HEK293T (cell line): ENCODE measurements at regions not wholly inside any gene's neighbourhood (a gene's known extent, or its start where the extent isn't known, plus 50 kb on each side); places are given as distances from the start of the nearest gene placed in this dataset.

Source experiments
- CTCF ChIA-PET: fragments of 350-600 bp; formaldehyde crosslinking; extraction: SDS; loops from one replicate; lab custom pipeline; 2021; ENCODE audit warnings: antibody characterized with exemption, inconsistent platforms; lab: Yijun Ruan, JAX
- POLR2A ChIA-PET: fragments of 350-600 bp; formaldehyde crosslinking; extraction: SDS; loops from one replicate; lab custom pipeline; 2020; ENCODE audit warnings: antibody characterized with exemption, inconsistent platforms; lab: Yijun Ruan, JAX
- DNase-seq: peaks from one replicate; pipeline ENCODE4 v3.0.0; 2012; ENCODE audit warnings: mixed read lengths; ENCODE audit errors: extremely low spot score
- ARNT ChIP-seq: fragments of 450-650 bp; IDR thresholded peaks from 2 replicates; pipeline ENCODE4 v1.6.1; 2017; ENCODE audit warnings: mild to moderate bottlenecking
- BHLHE40 ChIP-seq: fragments of 450-650 bp; IDR thresholded peaks from 2 replicates; pipeline ENCODE4 v1.6.1; 2016; ENCODE audit warnings: mild to moderate bottlenecking, moderate library complexity, borderline replicate concordance
- CTBP1 ChIP-seq: fragments of 450-650 bp; IDR thresholded peaks from 2 replicates; pipeline ENCODE4 v1.6.1; 2016; ENCODE audit warnings: borderline replicate concordance
- ELF4 ChIP-seq: fragments of 450-650 bp; IDR thresholded peaks from 2 replicates; pipeline ENCODE4 v1.6.1; 2017; ENCODE audit warnings: antibody characterized with exemption
- FOXA1 ChIP-seq: fragments of 450-650 bp; IDR thresholded peaks from 2 replicates; pipeline ENCODE4 v1.6.1; 2016; ENCODE audit warnings: mild to moderate bottlenecking
- FOXK2 ChIP-seq: fragments of 450-650 bp; IDR thresholded peaks from 2 replicates; pipeline ENCODE4 v1.6.1; 2016; ENCODE audit warnings: mild to moderate bottlenecking
- FOXM1 ChIP-seq: fragments of 450-650 bp; IDR thresholded peaks from 2 replicates; pipeline ENCODE4 v1.6.1; 2017; ENCODE audit warnings: mild to moderate bottlenecking, borderline replicate concordance
- HDGF ChIP-seq: fragments of 450-650 bp; IDR thresholded peaks from 2 replicates; pipeline ENCODE4 v1.6.1; 2017; ENCODE audit warnings: antibody characterized with exemption, borderline replicate concordance
- L3MBTL2 ChIP-seq: fragments of 450-650 bp; conservative IDR thresholded peaks from 2 replicates; pipeline ENCODE4 v1.6.1; 2016; ENCODE audit warnings: mild to moderate bottlenecking
- LEF1 ChIP-seq: fragments of 450-650 bp; IDR thresholded peaks from 2 replicates; pipeline ENCODE4 v1.6.1; 2017; ENCODE audit warnings: mild to moderate bottlenecking, borderline replicate concordance
- NFRKB ChIP-seq: fragments of 450-650 bp; IDR thresholded peaks from 2 replicates; pipeline ENCODE4 v1.6.1; 2016; ENCODE audit warnings: mild to moderate bottlenecking, moderate library complexity
- PKNOX1 ChIP-seq: fragments of 450-650 bp; IDR thresholded peaks from 2 replicates; pipeline ENCODE4 v1.6.1; 2016
- SP1 ChIP-seq: fragments of 450-650 bp; IDR thresholded peaks from 2 replicates; pipeline ENCODE4 v1.6.1; 2017
- SUZ12 ChIP-seq: fragments of 450-650 bp; IDR thresholded peaks from 2 replicates; pipeline ENCODE4 v1.6.1; 2016; ENCODE audit warnings: mild to moderate bottlenecking
- TARDBP ChIP-seq: fragments of 450-650 bp; IDR thresholded peaks from 2 replicates; pipeline ENCODE4 v1.6.1; 2016
- ZNF384 ChIP-seq: fragments of 450-650 bp; IDR thresholded peaks from 2 replicates; pipeline ENCODE4 v1.6.1; 2016

- DNase-seq = no peak
- CTCF ChIA-PET = interaction anchor here (0.6 kb wide), 1 partner anchor 9 kb away, joined by 3 read pairs; no protein-coding TSS in a partner anchor
- POLR2A ChIA-PET = no interaction called here
- no peak for TF ChIP-seq HDGF
- TF ChIP-seq SP1 = no peak
- no peak for TF ChIP-seq ELF4
- TF ChIP-seq NFRKB = no peak
- no peak for TF ChIP-seq ARNT
- no peak for TF ChIP-seq ZNF384
- no peak for TF ChIP-seq L3MBTL2
- no peak for TF ChIP-seq FOXK2
- TF ChIP-seq SUZ12 = no peak
Observed at GRCh38 chr7:19262826-19263225, 117.6 kb upstream of the FERD3L start.

DNA sequence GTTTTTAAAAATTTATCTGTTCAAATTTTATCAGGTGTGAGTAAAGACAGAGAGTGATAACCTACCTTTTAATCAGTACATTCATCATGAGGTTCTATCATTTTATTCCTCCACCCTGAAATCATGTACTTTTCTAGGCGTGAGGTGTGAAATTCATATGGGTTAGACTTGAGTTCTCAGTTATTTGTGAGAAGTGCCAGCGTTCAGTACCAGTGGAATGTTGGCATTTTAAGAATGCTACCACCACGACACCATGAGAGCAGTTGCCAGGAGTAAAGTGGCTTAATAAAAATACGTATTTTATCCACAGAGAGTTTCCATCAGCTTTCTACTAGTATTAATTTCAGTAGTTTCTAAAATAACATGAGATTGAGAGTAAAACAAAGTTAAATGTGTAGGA lies 104.1 kb upstream of the FERD3L start:
- CTCF ChIA-PET = no interaction called here
- DNase-seq = no peak

DNA sequence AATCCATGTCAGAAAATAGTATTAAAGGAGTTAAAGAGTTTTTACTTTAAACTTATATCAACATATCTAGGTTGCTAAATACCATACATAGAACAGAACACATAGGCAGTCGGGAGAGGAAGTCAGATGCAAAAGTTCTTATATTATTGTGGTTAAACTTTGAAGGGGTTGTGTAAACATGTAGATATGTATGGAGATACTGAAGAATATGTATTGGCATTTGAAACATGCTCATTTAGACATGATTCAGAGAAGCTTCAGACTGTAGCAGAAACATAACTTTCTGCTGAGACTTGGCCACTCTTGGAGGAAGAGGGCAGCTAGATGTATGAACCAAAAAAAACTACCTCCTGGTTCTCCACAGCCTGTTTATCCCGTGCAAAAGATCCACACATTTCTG lies 103.5 kb upstream of the FERD3L start:
- DNase-seq = no peak
- CTCF ChIA-PET = no interaction called here

More for the DNA sequence above, 104.1 kb upstream of the FERD3L start:
- TF ChIP-seq FOXA1 = no peak
- no peak for TF ChIP-seq PKNOX1
- TF ChIP-seq NFRKB = no peak
- no peak for TF ChIP-seq HDGF
- no peak for TF ChIP-seq SP1
- no peak for TF ChIP-seq ZNF384
- POLR2A ChIA-PET = no interaction called here

DNA sequence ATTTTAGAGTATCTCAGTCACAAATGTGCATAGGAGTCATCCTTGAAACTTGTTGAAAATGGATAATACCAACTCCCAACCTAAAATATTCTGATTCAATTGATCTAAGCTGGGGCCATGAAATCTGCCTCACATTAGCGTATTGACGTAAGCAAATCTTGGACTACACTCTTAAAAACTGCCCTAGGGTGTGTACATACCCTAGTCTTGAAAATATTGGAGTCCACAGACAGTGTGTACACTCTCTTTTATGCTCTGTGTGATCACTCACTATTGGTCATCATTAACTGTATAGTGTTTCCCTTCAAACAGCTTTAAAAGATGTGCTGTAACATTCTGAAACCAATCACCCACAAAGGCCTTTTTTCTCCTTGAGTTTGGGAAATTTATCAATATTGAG lies 102.9 kb upstream of the FERD3L start:
- TF ChIP-seq SUZ12 (no peak), FOXA1 (no peak), SP1 (no peak), FOXM1 (no peak), HDGF (no peak), FOXK2 (no peak), PKNOX1 (no peak), L3MBTL2 (no peak), ZNF384 (no peak), TARDBP (no peak)
- no peak for DNase-seq
- CTCF ChIA-PET = no interaction called here
- POLR2A ChIA-PET = no interaction called here

More for the DNA sequence above, 103.5 kb upstream of the FERD3L start:
- no peak for TF ChIP-seq ZNF384
- TF ChIP-seq FOXK2 = no peak
- TF ChIP-seq L3MBTL2 = no peak
- no peak for TF ChIP-seq SP1
- no peak for TF ChIP-seq SUZ12
- no peak for TF ChIP-seq HDGF
- no peak for TF ChIP-seq TARDBP
- TF ChIP-seq PKNOX1 = no peak
- no peak for TF ChIP-seq LEF1
- TF ChIP-seq FOXA1 = no peak
- no peak for TF ChIP-seq ELF4
- no peak for TF ChIP-seq ARNT
- POLR2A ChIA-PET = no interaction called here

- no peak for DNase-seq
- CTCF ChIA-PET = no interaction called here
- POLR2A ChIA-PET = no interaction called here
- TF ChIP-seq CTBP1 (no peak), SUZ12 (no peak), ZNF384 (no peak), LEF1 (no peak), BHLHE40 (no peak), FOXK2 (no peak), ELF4 (no peak), TARDBP (no peak), SP1 (no peak), ARNT (no peak), NFRKB (no peak), HDGF (no peak), FOXA1 (no peak), FOXM1 (no peak), L3MBTL2 (no peak), PKNOX1 (no peak)
Observed at GRCh38 chr7:19247017-19247416, 101.8 kb upstream of the FERD3L start.

GRCh38 chr7:19242246-19242645 lies 97.0 kb upstream of the FERD3L start:
- DNase-seq = no peak
- ChIA-PET CTCF (no interaction called here), POLR2A (no interaction called here)

More at GRCh38 chr7:19242246-19242645, 97.0 kb upstream of the FERD3L start:
- TF ChIP-seq TARDBP = no peak
- no peak for TF ChIP-seq FOXK2
- no peak for TF ChIP-seq HDGF
- no peak for TF ChIP-seq LEF1
- TF ChIP-seq FOXM1 = no peak
- TF ChIP-seq ARNT = no peak
- no peak for TF ChIP-seq ELF4
- TF ChIP-seq SUZ12 = no peak
- no peak for TF ChIP-seq NFRKB
- no peak for TF ChIP-seq ZNF384
- no peak for TF ChIP-seq FOXA1
- no peak for TF ChIP-seq PKNOX1
- no peak for TF ChIP-seq SP1
- no peak for TF ChIP-seq CTBP1
- no peak for TF ChIP-seq L3MBTL2
- no peak for TF ChIP-seq BHLHE40
